CMK (cell line): ENCODE measurements at regions not wholly inside any gene's neighbourhood (a gene's known extent, or its start where the extent isn't known, plus 50 kb on each side); places are given as distances from the start of the nearest gene placed in this dataset.

Experiments used
- DNase-seq: peaks from one replicate; pipeline ENCODE4 v3.0.0-alpha.2; 2010; ENCODE audit warnings: low read depth

DNA sequence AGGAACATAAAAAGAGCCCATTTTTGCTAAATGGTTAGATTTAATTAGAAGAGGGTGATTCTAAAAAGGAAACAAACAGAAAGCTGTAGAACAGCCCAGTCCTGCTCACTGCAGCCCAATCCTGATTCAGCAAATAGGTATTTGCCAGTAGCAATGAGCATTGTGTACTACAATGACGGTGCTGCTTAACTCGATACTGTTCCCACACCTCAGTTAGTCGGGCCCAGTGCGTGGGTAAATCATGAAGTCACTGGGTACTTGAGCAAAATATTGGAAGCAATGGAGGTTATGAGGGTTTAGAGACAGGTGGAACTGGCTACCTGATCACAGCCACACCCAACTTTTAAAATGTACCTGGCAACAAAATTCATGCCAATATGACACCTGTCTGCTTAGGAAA is 101.5 kb upstream of the ADGRL2 start:
- no peak for DNase-seq

DNA sequence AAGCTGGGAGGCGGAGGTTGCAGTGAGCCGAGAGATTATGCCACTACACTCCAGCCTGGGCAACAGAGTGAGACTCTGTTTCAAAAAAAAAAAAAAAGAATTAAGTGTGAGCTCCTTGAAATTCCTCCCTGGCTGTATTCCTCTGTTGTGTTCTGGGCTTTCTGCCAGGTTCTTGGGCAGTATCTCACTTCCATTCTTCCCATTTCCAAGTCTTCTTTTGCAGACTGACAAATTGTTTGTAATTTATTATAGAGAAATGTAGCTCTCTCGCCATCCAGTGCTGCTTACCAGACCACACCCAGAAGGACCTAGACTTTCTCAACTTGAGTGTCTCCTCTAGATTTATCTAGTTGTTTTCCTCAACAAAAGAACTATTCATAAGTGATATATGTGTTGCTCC is 105.0 kb upstream of the ADGRL2 start:
- DNase-seq = no peak

DNA sequence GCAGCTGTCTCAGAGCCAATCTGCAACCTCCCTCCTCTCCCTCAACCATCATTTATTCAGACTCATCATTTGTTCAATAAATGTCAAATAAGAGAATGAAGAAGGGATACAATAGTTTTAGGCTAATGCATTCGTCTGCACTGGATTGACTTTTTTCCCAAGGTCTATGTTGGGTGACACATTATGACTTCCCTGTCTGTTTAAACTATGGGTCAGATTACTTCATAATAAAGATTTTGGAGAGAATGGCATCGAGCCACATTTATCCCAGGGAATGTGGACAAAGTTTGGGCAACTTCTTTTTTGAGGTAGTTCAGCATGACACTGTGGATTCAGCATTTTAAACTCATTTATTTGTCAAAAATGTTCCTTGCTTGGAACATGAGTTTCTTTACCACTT is 107.4 kb upstream of the ADGRL2 start:
- DNase-seq = no peak

DNA sequence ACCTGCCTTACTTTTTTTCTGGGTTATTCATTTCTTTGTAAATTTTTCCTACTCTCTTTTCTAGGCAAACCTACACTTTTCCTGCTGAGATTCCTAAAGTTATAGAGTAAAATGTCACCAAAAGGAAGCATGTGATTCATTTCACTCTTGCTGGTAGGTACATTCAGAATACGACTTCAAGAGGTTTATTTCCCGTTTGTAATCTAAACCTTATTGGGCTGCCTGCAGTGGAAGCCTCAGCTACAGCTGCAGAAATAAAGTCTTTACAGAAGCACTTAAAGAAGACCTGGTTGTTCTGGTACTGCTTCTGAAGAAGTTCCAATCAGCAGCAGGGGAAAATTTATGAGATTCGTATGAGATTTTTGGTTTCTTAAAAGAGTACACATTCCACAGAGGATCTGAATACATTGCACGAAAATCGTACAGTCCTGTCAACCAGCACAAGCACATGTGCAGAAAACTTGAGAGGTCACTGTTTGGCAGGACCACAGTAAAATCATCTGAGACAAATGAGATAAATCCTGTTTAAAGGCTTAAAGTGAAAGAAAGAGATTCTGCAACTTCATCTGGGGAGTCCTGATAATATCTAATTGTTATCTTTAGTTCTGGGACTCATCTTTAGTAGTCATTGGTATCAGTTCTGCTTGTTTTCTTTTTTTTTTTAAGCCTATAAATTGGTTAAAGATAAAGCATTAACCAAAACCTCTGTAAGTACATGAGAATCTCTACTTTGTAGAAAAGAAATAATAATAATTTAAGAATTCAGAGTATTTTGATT is 109.9 kb upstream of the ADGRL2 start:
- no peak for DNase-seq

DNA sequence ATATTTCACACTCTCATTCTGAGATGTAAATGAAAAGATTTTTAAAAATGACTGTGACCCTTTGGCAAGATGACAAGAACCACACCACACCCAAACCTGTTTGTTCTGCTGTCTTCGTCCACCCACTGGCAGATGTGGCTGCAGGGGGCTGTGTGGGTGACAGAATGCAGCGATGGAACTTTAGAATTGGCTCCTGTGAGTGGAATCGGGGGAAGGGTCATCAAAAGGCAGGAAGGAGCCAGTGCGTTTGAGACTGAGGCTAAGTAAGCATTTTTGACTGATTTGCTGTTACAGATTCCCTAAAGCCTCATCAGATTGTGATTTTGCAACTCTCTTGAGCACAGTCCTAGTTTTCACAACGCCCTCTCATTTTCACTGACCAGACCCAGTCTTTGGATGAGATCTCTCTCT is 111.2 kb upstream of the ADGRL2 start:
- DNase-seq = no peak

DNA sequence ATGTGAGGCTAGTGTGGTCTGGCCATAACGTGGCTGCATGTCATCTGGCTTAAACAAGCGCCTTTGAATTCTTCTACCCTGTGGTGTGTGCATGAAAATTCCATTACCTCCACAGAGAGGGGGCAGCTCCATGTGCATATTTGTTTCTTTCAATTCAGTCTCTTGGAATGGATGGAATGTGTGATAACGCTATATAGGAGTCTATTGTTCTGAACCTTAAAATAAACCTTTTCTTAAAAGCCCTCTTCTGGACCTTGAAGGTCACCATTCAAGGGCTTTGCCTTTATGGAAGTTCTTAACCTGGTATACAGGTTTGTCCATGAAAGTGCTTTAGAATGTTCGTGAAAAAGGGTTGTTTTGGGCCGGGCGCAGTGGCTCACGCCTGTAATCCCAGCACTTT is 118.2 kb upstream of the ADGRL2 start:
- DNase-seq = no peak

DNA sequence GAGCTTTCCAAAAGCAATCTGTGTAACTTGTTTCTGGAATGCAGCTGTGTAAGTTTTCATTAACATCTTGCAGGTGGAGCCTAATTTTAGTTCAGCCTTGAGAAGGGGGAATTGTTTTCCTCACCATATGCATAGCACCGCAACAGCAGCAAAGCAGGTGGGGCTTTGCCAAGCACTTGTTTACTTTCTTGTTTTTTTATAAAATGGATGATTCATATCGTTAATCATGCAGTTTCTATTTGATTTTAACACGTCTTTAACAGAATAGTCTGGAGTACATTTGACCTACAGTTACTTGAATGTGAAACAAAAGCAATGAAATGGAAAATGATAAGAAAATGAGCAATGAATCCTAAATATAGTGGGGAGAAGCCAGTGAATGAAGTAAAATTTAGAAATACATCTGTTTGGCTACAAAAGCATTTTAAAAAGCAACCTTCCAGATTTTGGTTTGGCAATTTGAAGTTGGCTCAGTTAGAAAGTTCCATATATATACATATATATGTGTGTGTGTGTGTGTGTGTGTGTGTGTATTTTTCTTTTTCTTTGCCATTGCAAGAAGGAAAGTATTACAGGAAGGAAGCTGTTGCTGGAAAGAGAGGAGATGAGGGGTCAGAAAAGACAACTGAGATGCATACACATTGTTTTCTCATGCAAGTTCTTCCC is 119.0 kb upstream of the ADGRL2 start:
- no peak for DNase-seq

DNA sequence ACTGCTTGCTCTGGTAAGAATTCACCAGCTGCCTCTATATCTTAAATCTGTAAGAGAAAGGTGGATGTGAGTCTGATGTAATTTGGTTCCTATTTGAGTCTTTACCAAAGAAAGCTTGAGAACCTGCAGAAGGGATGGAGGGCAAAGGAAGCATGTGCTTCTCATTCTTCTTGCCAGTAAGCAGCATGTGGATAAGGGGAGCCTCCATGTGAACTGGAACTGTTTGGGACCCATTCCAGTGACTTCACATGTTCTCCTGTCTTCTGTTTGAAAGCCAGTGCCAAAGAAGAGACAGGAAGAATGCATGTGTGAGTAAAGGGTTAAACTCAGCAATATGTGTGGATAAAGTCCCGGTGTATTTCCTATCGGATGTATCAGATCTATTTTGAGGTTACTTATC is 119.6 kb upstream of the ADGRL2 start:
- no peak for DNase-seq

DNA sequence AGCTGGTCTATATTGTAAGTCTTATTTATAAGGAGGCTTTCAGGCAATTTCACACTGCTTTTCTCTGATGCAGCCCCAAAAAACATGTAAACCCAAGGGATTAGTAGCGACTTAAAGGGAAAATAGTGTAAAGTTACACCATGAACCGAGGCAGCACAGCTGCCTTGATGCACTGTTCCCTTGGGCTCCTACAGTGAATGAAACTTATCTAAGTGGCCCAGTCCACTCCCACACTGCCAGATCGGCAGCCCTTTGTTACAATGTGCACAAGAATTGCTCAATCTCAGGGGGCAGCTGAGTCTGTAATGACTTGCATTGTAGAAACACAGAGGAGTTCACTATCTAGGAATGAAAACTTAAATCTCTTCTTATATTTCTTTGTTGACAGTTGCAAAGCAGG is 120.8 kb upstream of the ADGRL2 start:
- DNase-seq = no peak

DNA sequence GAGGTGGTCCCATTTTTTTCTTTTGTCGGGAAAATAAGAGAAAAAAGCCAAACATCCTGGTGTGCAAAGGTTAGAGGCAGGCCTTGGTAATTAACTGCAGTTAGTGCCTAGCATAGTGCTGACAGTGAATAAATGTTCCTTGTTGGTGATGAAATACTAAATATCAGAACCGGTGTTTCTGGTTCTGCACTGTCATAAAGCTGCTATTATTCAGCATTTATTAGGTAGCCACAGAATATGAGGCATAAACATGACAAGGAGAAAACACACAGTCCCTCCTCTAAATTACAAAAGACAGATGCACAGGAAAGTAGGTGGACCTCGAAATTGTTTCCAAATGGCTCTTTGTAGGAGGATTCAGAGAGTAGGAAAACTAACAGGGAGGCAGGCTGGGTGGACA is 122.0 kb upstream of the ADGRL2 start:
- no peak for DNase-seq

DNA sequence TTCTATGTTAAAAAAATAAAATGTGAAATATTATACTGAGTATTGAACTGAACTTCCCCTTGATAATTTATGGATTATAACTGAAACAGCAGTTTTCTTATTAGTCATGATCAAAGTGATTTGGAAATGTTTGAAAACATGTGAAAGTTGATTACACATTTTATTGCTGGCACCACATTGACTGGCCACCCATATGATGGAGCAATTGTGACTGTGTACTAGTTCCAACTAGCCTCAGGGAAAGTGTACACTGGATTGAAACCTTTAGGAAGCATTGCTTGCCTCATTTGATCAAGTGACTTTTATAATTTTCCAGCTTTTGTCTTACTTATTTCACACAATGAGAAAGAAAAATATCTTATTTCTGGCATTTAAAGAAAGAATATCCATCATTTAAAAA is 128.0 kb upstream of the ADGRL2 start:
- DNase-seq = no peak

DNA sequence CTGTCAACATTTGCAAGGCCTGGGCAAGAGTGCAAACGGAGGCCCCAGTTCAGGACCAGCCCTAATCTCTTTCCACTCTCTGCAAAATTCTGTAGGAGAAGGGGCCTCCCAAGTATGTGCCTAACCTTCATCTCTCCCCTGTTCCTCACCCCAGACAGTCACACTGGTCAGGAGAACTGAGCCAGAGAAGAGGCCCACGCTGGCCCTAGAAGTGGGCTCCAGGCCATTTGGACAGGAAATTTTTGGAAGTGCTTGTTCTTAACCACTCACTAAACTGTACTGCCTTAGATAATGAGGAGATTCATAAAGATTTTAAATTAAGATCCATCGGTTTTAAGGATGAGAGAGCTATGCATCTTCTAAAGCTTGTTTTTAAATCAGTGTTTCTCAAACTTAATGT is 129.7 kb upstream of the ADGRL2 start:
- no peak for DNase-seq

DNA sequence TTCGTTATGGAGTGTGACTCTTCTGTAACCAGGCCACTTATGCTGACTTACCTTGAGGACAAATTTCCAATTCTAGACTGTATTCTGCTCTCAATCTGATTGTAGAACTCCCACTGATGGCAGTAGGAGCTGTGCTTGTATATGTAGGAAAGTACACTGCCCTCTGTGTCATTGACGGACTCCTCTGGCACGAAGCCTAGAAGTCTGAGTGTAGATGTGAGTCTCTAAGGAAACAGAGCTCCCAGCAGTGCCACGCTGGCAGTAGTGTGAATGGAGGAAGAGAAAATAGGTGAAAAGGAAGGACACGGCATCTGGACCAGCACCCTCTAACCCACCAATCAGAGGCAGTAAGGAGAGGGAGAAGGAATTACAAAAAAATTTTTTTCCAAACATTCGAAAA is 130.4 kb upstream of the ADGRL2 start:
- DNase-seq = no peak

DNA sequence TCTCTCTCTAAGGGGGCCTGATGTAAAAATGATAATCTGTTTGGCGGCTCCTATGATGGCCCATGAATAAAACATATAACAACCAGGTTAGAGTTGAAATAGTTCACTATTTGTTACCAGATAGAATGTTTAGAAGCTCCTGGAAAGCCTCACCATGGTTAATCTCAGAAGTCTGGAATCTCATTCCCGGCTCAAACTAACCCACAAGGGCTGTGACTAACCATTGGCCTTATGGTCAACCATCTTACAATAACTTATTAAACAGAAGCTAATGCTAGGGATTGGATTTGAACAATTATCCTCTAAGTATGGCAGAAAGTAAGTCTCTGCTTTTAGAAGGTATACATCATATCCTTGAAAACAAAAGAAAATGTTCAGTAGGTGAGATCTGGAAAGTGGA is 134.1 kb upstream of the ADGRL2 start:
- DNase-seq = no peak

DNA sequence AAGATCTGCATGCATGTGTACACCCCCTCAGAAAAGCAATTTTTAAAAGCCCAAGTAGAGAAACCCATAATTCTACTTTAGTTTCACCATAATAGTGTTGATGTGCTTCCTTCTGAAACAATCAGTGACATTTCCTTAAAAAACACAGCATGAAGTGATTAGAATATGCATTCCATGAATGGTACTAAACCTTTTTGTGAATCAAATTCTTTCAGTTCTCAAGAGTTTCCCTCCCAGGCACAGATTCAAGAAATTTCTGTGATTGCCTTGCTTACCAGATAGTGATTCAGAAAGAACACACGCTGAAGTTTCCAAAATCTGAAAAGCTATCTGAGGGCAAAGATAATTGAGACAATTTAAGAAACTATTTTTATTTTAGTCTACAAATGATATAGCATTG is 136.4 kb upstream of the ADGRL2 start:
- no peak for DNase-seq

DNA sequence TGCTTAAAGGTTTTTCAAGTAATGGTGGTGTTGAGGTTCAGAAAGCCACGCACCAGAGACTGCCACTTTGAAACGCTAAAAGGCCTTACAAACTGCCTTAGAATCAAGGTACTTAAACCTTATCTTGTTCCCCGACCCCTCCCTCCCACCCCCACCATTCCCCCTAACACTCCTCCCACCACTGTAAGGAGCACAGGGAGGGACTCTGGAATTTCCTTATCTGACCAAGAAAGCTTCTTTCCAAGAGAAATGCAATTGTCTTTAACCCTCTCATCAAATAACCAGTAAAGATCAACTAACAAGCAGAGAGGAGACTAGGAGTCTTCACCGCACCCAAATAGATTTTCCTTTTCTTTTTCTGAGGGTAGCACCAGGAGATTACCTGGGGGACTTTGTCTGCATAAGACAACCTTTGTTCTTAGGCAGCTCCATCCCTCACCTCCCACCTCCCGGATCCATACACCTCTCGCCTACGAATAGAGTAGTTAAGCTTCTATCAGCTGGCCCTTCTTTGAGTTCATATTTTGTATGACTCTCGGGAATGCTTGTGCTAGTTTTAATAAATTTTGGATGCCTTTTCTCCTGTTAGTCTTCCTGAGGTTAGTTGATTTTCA is 137.7 kb upstream of the ADGRL2 start:
- DNase-seq = no peak

DNA sequence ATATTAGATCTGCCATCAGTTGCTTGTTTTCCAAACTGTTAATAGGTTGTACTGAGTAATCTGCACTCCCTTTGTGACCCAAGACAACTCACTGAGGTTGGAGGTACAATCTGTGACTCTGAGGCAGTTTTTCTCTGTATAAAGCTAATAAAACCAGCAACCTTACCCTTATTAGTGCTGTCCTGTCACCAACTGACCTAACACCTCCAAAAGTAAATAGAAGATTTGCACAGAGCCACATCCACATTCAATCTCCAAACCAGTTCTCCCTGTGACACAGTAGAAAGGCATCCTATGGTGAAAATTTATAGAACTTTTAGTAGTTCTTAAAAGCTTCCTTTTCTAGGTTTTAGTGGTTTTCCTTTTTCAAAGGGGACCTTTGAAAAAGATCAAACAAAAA is 140.4 kb upstream of the ADGRL2 start:
- DNase-seq = no peak

DNA sequence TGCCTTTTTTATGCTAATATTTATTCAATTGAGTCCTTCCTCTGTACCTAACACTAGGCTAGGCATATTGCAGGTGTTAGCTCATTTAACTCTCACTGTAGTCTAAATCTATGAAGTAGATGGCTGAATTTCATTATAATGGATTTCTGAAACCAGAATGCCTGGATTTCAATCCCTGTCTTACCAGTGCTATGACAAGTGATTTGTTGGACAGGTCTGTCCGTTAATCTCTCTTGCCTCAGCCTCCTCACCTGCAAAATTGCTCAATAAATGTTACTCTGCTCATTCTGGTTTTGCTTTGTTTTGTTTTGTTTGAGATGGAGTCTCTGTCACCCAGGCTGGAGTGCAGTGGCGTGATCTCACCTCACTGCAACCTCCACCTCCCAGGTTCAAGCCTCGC is 146.1 kb upstream of the ADGRL2 start:
- DNase-seq = no peak

DNA sequence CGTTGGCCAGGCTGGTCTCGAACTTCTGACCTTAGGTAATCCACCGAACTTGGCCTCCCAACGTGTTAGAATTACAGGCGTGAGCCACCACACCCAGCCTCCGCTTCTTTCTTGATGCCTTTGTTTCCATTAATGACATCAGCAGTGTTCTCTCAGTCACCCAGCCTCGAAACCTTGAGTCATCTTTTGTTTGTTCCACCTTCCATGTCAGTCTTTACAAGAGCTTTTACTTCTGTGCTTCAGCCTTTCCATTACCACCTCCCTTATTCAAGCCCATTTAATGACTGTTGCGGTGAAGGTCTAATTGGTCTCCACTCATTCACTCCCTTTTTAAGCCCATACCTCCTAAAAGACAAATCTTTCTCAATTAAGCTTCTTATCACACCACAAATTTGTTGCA is 146.6 kb upstream of the ADGRL2 start:
- DNase-seq = no peak

DNA sequence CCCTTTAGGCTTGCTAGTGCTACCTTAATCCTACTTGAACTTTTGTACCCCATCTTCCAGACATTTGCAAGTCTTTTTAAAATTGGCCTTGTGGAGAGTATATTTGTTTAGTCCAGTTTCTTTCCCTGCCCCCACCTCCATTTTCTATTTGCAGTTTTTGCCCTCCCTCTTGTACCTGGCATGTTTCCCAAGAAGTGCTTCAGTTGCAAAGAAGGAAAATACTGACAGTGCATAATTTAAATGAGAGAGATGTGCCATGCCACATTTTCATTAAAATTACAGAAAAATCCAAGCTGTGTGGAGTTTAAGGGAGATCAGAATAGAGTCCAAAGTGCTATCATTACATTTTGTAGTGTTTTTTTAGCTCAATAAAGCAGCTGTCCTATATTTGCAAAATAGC is 150.0 kb upstream of the ADGRL2 start:
- DNase-seq = no peak

DNA sequence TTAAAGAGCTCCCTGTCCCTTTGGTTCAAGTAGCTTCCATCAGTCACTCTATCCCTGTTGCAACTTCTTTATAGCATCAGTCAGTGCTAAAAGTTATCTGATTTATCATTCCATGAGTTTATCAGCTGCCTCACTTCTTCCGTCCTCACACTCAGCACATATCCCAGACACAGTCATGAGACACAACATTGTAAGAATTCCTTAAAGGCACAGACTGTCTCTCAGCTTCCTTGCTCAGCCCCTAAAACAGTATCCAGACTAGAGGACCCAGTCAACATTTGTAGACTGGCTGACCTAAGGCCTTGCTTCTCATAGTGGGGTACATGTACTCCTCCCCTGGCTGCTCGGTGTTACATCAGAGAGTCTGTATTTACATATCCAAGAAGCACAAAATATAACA is 164.9 kb upstream of the ADGRL2 start:
- DNase-seq = no peak

DNA sequence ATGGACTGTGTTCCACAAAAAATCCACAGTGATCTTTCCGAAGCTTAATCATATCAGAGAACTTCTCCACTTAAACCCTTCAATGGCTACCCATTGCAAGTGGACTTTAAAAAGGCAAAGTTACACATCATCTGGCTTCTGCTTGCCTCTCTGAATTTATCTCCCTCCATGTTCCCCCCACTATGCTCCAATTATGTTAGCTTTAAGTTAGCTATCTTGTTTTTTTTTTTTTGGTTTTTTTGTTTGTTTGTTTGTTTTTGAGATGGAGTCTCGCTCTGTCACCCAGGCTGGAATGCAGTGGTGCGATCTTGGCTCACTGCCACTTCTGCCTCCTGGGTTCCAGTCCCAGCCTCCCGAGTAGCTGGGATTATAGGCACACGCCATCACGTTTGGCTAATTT is 166.4 kb upstream of the ADGRL2 start:
- DNase-seq = no peak

DNA sequence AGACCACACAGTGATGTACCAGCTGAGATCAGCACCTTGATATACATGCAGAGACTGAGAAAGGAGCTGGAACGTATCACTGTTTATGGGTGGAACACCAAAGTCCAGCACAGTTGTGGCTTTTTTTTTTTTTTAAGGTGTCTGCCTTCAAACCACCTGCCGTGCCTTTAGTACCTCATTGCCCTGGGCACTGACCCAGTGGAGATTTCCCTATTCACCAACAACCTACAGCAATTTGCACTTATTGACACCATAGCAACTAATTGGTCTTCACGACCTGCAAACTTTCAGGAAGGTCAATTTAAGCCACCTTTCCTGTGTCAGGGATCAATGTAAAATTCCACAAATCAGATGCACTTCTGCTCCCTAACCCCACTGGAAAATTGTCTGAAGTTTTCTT is 181.6 kb upstream of the ADGRL2 start:
- DNase-seq = no peak

DNA sequence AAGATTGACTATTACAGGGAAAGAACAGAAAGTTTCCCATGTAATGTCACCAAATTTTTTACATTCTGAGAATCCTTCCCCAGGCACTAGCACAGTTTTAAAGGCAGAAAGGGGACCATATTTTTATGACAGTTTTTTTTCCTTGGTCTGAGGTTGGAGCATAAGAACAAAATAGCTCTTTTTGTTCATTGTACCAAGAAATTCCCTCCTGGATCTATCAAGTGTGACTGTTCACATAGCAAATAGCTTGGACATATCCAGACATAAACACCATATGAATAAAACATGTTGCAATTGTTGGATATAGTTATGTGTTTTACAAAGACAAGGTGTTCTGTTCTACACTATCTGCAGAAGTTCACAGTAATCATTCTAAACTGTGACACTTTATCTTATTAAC is 182.4 kb upstream of the ADGRL2 start:
- no peak for DNase-seq
